ENCODE measurements at regions not wholly inside any gene's neighbourhood (a gene's known extent, or its start where the extent isn't known, plus 50 kb on each side); places are given as distances from the start of the nearest gene placed in this dataset.

GRCh38 chr15:97036301-97036700 is 705.8 kb downstream of the NR2F2 start:
- TF ChIP-seq EZH2 (IDR thresholded peaks at IDR 0.05; ENCODE audit: low read length, missing control alignments) (no peak), CTCF (conservative IDR thresholded peaks at IDR 0.05 in 1 of 2, IDR thresholded peaks at IDR 0.05 in 1 of 2; ENCODE audit: low read depth in 1 of 2, low read length in 2 of 2) (no peak)

Data from fibroblast of lung (primary cell).